ENCODE measurements at regions not wholly inside any gene's neighbourhood (a gene's known extent, or its start where the extent isn't known, plus 50 kb on each side); places are given as distances from the start of the nearest gene placed in this dataset.

DNA sequence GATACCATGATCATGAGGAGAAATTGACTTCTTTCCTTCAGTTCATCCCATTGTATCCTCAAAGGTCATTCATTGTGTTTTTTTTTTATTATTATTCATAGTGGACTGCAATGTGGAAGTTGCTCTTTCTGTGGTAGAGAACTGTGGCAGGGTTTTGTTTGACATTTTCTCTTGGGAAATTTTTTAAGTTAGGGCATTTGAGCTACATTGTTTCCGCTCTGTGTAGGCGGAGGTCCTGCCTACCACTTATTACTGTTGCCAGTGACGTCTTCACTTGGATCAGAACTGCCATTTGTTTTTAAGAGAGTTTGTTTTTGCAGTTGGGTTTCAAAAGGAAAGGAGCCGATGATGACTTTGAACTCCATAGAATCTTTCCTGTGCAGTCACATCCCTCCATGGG, 287.4 kb upstream of the FMN2 start:
- no peak for DNase-seq

- no peak for DNase-seq
Observed at GRCh38 chr1:239805042-239805441, 286.6 kb upstream of the FMN2 start.

DNA sequence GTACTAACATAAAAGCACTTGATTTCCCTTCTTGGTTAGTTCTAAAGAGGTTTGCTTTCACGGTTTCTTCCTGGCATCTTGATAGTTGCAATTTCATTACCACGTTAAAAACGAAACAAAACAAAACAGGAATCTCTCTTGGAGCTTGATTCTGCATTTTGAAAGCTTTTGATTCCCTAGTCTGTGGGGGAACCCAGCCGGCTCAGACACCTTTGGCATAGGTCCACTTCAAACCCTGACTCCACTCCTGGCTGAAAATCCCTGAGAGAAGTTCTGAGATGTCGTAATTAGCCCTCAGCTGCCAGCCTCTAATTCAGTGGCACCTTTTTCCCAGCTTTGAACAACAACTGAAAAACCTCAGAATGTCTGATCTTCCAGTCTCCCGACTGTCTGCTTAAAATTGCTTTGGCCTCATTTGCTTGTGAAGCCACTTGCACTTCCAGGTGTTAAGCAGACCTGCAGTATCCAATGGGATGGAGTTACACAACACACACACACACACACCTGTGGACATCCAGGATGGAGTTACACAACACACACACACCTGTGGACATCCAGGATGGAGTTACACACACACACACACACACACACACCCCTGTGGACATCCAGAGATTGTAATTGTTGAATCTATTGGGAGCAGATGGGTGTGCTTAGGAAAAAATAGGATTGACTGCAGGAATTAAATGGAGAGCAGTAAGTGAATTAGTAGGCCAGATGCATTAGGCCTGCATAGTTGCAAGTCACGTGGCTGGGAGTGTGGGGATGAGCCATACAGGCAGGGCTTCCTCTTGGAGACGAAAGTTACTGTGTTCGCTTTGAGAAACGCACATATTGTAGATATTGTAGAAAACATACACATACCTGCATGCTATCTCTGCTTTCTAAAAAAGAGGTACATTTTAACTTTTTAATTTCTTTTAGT, 285.6 kb upstream of the FMN2 start:
- no peak for DNase-seq

- DNase-seq, result no peak
Observed at GRCh38 chr1:239806897-239807296, 284.8 kb upstream of the FMN2 start.

GRCh38 chr1:239807361-239807760, 284.3 kb upstream of the FMN2 start:
- DNase-seq, result no peak

DNA sequence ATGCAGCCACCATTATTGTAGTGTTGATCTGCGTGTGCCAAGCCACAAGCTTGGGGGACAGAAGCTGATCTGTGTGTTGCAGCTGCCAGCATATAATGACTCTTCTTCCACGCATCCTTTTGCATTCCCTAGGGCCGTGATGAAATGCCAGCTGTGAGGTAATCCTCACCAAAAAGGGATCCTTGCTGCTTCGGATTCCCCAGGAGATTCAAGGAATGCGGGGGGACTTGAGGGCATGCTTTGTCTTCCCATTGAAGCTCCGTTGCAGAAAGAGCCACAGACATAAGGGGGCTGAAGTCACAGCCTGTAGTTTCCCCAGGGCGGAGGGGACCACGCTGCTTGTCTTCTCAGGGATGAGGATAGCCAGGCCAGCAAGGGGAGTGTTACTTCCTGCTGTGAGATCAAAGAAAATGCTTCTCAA, 281.6 kb upstream of the FMN2 start:
- no peak for DNase-seq

DNA sequence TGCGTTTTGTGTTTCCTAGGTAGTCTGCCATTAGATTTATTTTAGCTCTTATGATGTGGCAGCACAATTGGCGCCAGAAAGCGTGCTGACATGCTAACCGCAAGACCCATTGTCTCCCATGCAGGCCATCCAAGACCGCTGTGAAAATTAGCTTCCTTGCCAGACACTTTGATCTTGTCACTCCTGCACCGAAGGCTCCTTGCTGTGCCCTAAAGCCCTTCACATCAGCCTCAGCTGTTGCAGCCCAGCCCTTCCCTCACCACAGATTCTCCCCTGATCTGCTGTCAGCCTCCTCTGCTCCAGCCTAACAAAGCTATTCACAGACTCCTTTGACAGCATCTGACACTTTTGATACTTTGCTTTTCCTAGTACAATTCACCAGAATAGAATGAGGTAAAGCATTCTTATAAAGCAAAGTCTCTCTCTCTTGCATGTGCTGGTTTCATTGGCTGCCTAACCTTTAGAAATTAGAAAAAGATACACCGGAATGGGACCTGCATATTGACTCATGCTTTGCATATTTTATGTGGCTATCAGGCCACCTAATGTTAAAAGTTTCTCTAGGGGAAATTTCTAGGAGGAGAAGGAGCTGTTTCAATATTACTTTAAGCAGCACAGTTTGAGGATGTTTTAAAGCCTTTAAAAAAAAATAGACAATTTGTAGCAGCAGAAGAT, 280.3 kb upstream of the FMN2 start:
- DNase-seq, result no peak

- no peak for DNase-seq
Observed at GRCh38 chr1:239812580-239812979, 279.1 kb upstream of the FMN2 start.

DNA sequence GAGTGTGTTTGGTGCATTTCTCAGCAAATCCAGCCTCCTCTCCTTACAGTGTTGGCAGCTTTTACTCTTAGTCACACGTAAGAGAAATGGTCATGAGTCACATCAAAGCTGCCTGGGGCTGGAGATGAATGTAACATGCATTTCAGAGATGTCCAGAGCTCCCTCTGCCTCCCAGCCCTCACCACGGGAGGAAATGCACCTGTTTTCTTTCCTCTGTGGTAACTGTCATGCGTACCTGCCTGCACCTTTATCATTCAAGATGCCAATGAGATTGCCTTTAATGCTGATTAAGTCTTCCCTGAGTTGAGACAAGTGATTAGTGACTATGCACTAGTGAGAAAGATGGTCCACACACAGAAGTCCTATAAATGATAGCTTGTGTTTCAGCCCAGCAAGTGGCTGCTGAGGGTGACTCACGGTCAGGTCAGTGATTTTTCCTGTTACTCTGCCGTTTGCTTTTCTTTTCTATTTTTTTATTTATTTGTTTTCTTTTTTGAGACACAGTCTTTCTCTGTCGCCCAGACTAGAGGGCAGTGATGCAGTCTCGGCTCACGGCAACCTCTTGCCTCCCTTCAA, 277.3 kb upstream of the FMN2 start:
- no peak for DNase-seq

GRCh38 chr1:239815074-239815473, 276.6 kb upstream of the FMN2 start:
- DNase-seq, result no peak

DNA sequence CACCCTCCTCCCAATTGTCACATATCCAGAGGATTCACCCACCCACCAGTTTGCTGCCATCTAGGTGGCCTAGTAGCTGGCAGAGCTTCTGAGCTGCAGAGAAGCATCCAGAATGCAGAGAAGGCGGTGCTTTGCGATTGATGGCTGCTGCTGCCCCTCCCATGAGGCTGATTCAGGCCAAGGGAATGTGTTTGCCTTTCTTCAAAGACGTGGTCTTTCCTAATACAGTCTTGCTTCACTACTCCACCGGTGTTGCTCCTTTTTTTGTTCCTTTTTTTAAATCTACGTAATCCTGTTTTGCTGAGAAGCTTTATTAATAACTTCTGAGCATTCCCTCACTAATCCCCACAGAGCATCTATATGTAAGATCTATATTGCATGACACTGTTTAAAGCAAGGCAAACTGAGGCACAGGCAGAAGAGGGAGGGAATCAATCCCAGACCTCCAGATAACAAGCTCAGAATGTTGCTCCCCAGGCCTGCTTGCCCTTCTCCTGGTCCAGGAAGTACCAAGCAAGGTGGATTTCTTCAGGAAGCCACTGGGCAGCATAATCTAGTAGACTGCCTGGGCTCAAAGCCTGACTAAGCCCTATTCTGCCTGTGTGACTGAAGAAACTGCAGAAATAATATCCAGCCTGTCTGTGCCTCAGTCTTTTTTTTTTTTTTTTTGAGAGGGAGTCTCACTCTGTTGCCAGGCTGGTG, 275.5 kb upstream of the FMN2 start:
- DNase-seq, result no peak

DNA sequence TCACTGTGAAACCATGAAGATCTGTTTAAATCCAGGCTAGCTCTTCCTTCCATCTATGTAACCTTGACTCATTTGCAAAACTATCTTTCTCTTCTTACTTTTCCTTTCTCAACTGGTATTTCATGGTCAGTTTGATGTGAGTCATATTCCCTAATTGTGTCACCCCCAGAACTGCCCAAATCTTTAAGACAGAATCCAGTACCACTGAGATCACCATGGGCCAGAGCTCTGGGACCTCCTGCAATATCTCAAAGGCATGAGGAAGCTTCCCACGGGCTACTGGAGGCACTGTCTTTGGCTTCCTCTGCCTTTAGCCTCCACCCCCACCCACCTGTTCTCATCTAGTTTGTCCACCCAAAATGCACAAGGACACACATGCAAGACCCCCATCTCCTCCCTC, 274.4 kb upstream of the FMN2 start:
- DNase-seq, result no peak

- DNase-seq, result no peak
Observed at GRCh38 chr1:239817801-239818200, 273.9 kb upstream of the FMN2 start.

DNA sequence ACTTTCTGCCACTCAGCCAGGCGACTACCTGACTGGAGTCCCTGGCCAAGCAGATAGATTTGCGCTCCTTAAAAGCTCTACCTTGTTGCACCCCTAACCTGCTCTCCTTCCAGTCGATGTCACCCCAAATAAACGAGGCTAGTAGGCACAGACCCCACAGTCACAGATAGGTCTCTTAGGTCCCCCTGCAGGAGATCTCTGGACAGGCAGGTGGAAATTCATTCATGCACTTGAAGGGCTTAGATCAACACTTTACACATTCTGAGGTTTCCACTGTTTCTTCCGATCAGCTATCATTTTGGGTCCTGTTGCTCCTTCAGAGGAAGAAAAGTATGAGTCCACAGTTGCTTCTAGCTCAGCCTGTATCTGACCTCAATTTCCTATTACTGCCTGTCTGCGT, 272.6 kb upstream of the FMN2 start:
- DNase-seq, result no peak

DNA sequence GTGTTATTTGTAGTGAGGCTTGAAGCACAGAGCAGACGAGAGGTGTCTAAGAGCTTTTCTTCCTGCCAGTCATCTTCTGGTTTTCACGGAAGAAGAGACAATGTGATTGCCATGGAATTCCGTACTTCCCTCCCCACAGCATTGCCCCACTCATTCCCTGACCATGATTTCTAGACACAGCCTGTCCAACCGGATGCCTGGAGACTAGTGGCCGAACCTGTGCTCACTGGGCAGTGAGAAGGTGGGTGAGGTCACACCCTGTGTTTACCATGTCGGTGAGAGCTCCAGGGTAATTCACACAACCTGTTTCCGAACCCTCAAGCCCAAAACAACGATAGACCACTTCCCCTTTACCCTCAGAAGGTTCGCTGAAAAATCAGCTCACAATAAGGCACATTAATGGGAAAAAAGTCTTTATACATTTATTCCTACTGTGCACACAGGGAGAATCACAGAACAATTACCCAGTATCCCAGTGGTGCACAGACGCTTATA, 271.9 kb upstream of the FMN2 start:
- no peak for DNase-seq

- DNase-seq, result no peak
Observed at GRCh38 chr1:239823852-239824251, 267.8 kb upstream of the FMN2 start.

DNA sequence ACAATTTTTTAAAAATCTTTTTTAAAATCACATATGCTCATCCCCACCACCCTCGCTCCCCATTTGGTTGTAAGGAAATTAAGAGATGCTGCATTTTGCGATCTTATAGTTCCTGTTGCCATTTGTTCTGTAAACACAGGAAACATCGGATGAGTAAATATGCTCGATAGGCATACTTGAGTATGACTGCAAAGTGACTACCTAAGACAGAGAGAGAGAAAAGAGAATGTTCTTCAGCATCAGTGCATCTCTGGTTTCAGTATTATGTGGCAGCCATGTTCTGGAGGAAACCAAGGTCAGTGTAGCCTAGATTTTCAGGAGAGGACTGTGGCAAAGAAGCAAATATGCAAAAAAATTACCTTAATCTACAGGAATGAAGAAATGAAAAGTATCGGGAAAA, 265.5 kb upstream of the FMN2 start:
- DNase-seq, result no peak

DNA sequence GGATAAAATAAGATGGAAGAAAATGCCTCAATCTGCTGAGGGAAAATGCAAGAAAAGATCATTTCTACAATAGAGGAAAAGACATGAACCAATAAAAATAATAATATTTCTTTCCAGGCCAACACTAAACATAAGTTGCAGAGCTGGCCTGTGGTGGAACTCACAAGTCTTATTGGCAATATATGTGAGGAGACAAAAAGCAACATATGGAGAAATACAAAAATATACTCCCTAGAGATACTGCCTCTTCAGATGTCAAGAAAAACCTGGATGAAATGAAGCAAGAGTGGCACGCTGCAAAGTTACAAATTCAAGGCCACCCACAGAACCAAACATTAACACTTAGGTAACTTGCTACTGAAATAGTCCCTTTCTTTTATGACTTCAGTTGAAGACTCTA, 264.9 kb upstream of the FMN2 start:
- DNase-seq, result no peak

DNA sequence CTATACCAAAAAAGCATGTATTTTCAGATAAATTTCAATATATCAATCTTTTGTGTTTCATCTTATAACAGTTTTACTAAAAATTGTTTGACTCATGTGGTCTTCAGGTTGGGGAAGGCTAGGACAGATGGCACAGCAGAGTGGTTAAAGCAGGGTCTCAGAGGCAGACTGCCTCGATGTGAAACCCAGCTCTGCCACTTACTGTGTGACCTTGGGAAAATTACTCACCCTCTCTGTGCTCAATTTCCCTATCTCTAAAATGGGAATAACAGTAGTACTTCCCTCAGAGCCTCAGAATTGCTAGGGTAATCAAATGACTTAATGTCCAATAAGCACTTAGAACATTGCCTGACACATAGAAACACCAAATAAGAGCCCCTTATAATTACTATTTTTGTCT, 262.1 kb upstream of the FMN2 start:
- no peak for DNase-seq

DNA sequence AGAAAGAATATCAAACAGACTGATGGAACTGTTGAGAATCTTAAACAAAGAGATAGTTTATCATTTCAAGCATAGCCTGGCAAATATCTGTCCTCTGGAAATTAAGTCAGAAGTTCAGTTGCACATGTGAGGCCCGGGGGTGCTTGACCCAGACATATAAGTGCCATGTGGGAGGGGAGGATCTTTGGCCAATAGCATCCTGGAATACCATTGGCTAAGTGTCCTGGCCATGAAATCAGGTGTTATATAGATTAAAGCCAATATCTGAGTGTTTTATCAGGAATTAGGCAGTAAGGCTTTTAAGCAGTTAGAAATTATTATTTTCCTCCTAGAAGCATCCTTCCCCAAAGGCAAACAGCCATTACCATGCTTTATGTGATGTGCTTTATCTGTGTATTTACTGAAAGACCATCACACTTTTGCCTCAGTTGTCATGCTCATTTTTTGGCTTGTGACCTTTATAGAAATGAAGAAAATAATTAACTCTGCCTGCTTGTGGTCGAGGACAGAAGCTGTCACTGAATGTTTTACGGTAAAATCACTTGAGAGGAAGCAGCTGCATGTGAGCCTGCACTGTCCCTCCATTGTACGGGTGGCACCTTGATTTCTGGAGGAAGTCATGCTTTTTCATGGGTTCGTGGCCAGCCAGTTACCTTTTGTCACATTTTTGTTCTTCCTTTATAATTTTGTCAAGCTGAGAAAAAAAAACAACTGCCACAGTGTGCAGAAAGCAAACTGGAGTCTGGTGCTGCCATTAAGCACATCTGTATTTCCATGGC, 259.9 kb upstream of the FMN2 start:
- no peak for DNase-seq

DNA sequence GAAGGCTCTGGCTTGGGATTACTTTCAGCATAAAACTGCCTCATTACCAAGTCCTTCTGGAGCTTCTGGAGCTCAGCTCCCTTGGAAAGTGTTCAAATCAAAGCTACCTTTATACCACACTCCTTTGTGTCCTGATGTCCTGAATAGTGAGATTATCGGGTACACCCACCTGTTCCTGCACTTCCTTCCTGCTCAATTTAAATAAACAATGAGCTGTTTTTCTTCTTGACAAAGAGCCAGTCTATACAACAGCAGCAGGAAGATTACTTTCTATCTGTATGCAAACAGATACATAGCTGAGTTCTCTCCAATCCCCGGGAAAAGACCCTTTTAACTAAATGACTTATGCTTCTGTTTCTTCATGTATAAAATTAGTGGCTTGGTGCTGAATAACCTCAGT, 258.0 kb upstream of the FMN2 start:
- no peak for DNase-seq

- DNase-seq, result no peak
Observed at GRCh38 chr1:239835946-239836440, 255.7 kb upstream of the FMN2 start.
